Activated T-helper 9 cell treated with anti-CD3 and anti-CD28 coated beads, Interleukin-2, amount 50 U/mL, for 16 hours (primary cell): ENCODE measurements at regions not wholly inside any gene's neighbourhood (a gene's known extent, or its start where the extent isn't known, plus 50 kb on each side); places are given as distances from the start of the nearest gene placed in this dataset.

Source experiments
- DNase-seq: peaks from one replicate; pipeline ENCODE4 v3.0.0-alpha.2; 2020; ENCODE audit warnings: low read depth

DNA sequence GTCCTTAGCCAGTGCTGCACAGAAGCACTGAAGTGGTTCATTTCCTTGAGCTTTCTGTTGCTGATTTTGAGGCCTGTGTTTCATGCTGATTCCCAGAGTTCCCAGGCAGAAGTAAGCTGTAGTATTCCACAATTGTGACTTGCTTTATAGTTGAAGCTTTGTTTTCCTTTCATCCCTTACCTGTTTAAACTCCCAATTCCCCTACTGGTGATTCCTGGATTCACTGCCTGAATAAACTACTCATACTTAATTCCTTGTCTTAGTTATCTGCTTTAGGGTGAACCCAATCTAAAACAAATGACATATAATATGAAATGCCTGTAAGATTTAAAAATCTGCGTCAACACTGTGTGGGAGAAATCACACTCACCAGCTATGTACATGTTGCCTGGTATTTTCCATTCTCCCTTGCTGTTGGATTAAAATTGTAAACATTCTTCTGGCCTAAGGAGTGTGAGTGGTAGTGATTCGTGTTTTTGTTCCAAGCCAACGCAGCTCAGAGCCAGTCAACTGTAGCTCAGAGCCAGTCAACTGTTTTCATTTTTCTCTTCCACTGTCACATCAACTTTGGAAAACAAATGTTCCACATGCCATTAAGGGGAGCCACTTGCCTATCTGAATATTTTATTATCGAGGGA is 879.4 kb downstream of the MRPL39 start:
- DNase-seq: no peak

DNA sequence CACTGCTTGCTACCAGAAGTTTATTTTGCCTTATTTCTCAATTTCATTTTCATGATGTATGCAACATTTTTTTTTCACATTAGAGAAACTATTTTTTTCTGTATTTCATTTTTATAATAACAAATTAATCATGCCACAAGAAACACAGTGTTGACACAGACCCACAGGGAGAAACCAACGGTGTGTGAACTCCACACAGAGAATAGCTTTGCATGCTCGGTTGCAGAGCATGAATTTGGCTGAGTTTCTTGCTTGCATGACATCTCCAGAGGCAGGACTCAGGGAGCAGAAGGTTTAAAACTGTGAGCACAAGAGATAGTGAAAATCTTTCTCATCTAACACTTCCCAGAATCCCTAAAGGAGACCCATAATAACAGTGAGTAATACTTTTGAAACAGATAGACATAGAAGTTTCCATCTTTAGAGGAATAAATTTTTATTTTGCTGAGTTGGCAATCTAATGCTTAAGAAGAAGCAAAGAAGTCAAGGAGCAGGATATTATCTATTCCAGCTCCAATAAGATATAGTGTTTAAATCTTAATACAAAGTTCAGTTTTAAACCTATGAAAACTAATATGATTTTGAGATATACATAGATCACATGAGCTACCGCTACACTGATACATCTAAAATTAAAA is 890.9 kb downstream of the MRPL39 start:
- DNase-seq: no peak

DNA sequence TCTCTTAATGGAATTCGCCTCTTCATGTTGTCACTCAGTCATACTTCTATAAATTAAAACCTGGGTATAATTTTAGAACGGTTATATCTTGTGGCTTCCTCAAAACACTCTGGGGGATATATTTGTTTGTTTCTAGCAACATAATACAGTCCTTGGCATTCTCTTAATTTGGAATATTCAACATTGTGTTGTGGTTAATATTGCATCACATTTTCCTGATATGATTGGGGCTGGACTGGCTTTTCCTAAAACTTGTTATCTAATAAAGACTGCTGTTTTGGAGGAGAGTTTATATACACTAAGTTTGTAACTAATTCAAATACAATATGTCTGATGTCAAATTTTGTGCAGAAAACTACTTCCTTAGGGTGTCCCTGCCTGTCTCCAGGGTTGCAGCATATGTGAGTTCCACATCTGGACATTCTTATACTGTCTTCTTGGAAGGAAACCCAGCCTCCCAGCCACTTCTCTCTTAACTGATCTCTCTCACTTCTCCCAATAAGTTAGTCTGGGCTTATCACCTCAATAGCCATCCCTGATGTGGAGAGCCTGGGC is 892.6 kb downstream of the MRPL39 start:
- DNase-seq: no peak

DNA sequence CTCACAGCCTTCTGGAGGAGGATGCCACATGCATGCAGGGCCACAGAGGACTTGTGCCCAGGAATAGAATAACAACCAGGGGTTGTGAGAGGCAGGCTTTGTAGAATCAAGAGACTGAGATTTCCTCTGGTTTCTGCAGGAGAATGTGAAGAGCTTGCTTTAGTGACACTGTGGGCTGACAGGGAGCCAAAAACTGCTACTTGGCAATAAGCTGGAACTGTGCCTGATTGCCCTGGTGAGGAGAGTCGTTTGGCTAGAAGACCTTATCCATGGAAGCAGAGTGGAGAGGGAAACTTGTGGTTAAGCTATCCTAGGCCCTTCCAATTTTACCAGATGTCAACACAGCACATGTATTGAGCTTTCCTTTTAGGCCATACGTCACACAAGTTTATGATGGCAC is 902.1 kb downstream of the MRPL39 start:
- no peak for DNase-seq

DNA sequence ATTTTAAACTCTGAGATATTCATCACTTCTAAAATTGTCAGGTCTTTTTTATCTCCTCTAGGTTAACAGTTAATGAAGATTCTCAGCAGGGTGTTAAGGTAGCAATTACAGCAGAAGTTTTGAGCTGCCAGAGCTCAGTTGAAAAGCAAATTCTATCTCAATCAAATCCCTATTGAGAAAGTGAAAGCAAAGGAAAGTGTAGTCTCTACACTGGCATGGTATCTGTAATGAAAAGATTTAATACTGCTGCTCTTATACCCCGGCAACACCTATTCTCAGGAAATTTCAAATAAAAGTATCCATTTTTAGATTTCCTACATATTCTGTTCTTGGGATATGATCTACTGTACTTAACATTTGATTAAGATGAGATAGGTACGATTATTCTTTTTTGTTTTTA is 913.5 kb downstream of the MRPL39 start:
- no peak for DNase-seq

DNA sequence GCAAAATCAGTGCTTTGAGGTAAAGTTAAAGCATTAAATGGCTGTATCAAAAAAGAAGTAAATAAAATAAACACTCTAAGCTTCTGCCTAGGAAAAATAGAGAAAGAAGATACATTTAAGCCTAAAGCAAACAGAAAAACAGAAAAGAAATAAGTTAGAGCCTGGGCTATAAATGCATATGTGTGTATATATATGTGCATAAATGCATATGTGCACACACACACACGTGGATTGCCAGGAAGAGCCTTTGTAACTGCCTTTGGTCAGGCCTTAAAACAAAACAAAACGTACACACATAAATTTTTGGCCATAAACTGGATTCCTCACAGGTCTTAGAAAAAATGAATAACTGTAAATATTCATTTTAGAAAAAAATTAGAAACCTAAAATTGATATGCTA is 925.8 kb downstream of the MRPL39 start:
- DNase-seq: no peak

DNA sequence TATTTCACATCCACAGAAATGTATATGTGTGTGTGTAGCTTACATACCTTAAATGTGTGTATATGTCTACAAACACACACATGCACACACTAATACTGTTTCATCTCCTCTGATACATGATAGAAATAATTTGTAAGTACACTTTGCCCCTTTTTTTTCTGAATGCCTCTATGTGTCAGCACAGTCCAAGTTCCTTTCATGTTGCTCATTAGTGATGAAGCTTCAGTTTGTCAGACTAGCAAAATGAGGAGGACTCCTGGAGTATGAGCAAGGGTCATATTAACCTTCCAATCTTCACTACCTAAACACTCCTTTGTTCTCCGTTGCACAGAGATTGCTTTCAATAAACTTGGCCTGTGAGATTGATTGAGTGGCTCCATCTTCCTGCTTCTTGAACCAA is 935.4 kb downstream of the MRPL39 start:
- DNase-seq: no peak

DNA sequence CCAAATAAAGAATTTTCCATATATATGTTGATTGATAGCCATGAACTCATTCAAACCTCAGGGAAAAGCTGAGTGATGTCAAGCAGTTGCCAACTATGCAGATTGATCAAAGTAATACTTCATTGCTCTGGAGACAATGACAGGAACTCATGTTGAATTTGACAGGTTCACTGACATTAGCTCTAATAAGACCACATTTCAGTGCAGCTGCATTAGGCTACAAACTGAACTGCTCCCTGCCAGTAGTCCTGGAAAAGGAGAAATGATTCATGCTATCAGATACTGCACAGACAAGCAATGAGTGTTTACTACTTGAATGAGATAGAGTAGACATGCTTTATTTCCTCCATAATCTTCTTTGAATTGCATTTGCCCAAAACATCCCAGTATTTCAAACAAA is 948.4 kb downstream of the MRPL39 start:
- no peak for DNase-seq

DNA sequence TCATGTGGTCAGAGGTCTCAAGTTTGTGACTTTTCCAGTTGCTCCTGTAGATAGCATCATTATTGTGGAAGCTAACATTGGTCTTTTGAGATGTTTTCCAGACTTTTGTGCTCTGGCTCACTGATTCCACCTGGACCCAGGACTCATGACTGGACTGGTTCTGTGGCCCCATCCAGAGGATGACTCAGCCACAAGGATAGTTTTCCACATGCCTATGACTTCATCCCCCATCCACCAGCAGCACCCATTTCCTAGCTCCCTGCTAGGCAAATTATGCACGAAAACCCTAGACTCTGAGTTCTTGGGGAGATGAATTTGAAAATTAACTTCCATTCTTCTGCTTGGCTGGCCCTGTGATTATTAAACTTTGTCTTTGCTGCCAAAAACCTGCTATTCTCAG is 949.3 kb downstream of the MRPL39 start:
- no peak for DNase-seq

DNA sequence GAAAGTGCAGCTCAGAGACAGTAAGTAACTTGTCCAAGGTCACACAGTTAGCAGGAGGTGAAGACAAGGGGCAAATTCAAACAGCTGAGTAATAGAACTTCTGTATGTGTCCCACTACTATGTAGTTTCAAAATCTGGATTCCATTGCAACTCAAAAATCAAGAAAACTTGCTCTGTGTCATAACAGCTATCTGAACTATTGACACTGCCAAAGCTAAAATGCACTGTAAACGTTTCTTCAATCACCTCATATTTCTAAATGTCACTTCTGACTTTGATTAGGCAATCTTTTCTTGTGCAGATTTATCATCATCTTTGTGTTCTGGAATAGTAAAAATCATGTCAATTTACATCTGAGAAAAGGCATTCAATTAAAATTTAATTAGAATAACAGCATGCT is 957.6 kb downstream of the MRPL39 start:
- DNase-seq: no peak

DNA sequence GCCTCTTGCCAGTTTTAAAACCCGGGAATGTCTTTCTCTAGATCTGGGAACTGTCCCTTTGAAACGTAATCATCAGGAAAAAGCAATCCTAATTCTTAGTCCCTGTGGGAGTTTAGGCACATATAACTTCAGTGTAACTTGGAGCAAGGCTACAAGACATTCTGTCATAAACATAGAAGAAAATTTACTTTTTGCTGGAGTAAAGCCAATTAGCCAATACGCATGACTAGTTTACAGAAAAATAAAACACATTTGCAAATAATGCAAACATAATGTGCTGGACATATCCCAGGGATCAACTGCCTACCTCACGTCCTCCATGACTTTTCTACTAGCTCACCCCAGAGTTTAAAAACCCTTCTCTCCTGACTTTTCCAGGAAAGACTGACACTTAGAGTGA is 970.6 kb downstream of the MRPL39 start:
- DNase-seq: no peak

DNA sequence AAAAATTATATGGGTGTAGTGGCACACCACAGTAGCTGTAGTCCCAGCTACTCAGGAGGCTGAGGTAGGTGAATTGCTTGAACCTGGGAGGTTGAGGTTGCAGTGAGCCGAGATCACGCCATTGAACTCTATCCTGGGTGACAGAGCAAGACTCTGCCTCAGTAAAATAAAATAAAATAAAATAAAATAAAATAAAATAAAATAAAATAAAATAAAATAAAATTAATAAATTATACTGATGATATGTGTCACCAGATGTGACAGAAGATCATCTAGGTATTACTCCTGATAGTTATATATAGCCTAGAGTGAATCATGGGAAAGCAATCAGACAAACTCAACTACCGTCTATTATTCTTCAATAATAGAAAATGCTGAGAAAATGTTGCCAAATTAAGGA is 972.5 kb downstream of the MRPL39 start:
- no peak for DNase-seq

DNA sequence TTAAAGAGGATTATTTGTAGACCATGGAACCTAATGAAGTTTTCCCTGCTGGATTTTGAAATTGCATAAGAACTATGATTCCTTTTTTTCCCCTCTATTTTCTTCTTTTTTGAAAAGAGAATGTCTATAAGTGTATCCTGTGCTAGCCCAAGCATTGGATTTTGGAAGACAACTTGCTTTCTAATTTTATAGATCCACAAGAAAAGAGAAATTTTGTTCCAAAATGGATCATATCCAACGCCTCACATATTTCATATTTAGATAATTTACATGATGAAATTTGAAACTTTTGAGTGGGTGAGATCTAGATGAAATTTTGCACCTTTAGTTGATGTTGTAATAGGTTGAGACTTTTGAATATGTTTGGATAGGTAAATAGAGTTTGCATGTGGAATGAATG is 978.7 kb downstream of the MRPL39 start:
- DNase-seq: no peak

DNA sequence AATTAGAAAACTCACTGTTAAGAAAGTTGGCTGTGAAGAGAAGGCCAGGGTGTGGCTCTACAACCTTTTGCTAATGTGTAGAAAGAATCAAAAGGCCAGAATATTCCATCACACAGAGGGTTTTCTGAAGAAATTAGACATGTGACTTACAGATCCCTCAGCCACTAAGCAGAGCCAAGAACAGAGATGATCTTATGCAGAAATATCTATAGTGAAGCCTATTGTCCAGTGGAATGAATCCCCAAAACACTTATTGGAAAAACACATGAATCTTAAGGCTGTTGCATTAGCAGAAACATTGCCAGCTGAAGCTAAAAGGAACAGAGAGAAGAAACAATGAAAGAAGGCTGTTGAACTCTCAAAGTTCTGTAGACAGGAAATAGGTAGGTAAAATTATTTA is 979.2 kb downstream of the MRPL39 start:
- no peak for DNase-seq

DNA sequence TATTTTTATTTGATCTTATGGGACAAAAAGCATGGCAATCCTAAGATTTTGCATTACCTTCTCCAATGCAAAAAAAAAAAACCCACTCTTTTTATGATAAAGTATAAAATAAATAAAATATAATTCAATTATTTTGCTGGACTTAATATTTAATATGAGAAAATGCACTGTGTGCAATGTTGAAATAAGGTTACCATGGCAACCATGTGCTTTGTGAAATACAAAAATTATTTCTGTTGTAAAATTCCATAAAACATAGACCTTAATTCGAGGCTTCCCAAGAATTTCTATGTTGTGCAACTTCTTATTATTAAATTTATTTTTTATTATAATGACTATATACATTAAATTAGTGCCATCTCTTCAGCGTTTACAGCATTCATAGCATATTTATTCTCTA is 989.5 kb downstream of the MRPL39 start:
- DNase-seq: no peak

DNA sequence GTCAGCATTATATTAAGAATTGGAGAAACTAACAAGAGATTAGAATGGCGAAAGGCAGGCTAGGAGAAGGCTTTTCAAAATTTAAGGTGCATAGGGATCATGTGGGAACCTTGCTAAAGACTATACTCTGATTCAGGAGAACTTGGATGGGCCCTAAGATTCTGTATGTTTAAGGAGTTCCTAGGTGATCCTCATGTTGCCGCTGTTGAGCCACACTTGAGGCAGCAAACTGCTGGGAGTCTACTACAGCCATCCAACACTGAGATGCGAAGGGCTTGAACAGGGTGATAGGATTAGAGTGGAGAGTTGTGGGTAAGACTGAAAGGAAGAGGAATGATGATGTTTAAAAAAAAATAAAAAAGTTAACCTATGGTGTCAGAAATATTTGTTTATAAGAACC is 1013.2 kb downstream of the MRPL39 start:
- DNase-seq: no peak

DNA sequence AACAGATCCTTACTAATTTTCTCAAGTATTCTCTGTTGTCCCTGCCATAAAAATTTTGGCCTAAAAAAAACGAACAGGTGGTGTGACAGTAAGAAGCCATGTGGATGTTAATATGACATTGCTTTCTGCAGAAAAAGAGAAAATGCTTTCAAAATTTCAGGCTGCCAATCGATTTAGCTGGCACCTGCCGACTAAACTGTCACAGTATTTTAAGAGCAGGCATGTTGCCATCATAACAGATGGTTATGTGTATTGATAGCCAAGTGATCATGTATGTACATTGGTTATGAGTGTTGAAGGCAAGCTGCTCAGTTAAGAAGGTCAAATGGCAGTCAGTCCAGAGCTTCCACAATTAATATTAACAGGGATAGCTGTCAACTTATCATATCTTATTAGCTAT is 1017.0 kb downstream of the MRPL39 start:
- DNase-seq: no peak

DNA sequence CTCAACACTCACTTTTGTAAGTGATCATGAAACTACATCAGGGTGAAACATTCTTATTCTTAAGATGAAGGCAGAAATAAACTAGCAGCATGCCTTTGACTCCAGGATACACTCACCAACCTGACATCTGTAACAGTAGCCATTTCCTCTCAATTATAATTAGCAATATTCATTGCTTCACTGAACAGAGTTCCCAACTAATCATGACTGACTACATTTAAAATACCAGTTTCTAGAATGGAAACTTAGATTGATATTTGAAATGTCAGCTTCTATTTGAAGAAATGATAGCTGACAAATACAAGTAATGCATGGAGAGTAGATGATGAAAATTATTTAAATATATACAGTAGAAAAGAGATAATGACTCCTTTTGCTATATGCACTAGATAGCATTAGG is 1023.8 kb downstream of the MRPL39 start:
- no peak for DNase-seq

DNA sequence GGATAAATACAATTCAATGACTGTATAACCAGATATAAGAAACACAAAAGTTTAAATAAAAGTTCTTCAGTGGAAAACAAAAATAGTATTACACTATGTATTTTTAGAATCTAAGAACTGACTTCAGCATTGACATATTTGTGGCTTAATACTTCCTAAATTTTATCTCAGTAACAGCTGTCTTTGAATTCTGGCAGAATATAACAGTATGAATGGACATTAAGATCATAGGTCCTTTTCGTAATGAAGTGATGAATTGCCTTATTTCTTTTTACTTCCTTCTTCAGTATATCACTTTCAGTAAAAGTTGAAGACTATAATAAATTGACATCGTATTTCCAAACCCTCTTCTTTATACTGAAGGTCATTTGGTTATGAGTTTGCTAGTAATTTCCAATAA is 1030.0 kb downstream of the MRPL39 start:
- no peak for DNase-seq

DNA sequence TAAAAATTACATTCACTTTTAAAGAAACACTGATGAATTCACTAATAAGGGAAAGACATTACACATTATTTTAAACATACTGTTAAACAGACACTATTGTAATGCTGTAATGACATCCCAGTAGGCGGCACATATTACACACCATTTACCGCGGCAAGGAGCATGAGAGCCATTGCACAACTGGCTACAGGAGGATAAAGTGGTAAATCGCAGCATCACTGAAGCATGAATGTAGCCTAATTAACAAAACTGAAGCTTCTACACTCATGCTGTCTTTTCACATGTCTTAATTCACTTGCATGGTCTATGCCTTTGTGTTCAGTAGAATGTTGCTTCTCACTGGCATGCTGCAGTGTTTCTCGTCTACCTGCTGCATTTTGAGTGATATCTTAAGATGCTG is 1046.0 kb downstream of the MRPL39 start:
- no peak for DNase-seq

DNA sequence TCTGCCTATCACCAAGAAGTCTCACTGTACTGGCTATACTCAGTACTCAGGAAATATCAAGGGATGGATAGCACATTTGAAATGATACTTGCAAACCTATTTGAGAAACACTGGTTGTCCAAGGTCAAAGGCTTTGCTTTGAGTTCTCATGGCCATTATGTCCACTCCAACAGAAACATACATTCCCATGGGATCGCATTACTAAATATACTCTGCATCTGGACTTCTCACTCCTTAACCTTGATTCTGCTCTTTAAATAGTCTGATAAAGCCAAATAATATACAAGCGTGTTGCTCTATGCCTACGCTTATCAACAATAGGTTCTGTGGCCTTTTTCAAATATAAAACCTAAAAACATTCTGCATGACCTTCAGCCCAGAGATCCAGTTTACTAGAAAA is 1054.8 kb downstream of the MRPL39 start:
- DNase-seq: no peak

DNA sequence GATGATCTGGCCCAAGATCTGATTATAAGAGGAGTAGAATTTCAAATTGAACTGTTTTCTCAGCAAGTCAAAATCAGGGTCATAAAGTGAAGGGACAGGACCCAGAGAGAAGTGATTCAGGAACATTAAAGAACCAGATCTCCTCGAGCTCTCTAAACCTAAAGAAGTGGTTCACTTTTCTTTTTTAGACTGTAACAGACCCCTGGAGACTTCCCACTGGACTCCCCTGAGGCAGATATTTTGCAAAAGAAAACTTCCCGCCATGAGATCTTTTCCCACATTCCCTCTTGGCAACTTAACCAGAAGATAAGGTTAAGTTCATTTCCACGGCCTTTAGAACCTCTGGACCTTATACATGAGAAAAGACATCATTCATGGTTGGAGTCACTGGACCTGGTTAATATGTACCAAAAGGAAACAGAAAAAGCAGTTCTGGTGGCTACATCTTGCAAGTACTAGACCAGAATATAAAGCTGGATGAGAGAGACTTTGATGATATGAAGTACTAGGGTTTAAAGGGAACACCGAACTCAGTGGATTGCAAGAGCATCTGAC is 1061.4 kb downstream of the MRPL39 start:
- no peak for DNase-seq

DNA sequence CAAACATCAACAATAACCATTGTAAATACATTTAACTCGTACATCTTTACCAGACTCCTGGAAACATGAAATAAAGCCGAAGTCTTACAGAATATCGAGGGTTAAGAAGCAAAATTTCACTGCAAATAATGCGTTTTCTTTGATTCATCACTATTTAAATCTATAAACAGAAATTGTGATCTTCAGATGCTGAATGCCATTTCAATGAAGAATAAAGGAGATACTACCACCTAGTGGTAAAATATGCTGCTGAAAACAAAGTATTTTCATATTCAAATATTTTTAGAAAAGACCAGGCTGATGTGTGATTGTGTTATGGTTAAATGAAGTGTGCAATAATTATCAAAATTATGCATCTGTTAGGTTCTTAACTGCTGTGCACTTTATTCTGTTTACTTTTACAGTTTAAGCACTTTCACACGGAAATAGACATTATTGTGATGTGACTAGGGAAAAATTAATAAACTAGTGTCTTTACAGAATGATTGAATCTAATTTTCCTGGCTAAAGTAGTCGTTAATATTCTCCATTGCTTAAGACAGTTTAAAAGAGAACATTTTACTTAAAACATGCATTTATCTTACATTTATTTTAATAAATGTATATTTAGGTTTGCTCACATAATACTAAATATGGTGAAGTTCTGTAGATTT is 1093.1 kb downstream of the MRPL39 start:
- DNase-seq: no peak
